Hippocampal formation (tissue), 2 donors: ENCODE measurements at regions not wholly inside any gene's neighbourhood (a gene's known extent, or its start where the extent isn't known, plus 50 kb on each side); places are given as distances from the start of the nearest gene placed in this dataset.

Experiments
- DNase-seq, 2 donors: peaks; one replicate each; lab custom pipeline; 2025; lab: John Stamatoyannopoulos, UW

DNA sequence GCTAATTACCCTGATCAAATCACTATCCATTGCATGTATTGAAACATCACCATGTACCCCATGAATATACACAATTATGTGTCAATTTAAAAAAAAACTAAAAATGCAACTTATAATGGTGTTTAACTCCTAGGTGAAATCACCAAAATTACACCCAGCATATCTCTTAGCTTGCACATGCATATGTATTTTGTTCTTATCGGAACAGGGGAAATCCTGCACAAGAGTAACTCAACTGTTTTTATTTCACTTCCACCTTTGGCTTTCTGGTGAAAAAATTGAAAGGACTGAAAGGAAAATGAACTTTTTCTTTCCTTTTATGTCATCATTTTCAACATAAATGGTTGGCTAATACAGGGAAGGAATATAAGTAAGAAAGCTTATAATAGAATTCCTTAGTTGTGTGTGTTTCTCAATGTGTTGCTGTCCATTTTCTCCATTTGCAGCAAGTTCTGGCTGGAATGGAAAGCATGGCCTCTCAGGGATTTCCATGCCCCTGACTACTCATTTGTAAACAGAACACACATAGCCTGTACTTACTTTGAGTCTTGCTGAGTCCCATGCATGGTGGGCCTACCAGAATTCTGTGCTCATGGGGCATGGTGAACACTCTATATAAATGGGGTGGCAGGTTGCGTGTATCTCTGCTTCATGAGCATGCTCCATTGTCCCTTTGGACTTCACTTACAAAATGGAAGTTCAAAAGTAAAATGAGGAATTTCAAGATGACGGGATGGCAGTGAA is 462.0 kb downstream of the HS3ST3B1 start:
- DNase-seq: no peak

DNA sequence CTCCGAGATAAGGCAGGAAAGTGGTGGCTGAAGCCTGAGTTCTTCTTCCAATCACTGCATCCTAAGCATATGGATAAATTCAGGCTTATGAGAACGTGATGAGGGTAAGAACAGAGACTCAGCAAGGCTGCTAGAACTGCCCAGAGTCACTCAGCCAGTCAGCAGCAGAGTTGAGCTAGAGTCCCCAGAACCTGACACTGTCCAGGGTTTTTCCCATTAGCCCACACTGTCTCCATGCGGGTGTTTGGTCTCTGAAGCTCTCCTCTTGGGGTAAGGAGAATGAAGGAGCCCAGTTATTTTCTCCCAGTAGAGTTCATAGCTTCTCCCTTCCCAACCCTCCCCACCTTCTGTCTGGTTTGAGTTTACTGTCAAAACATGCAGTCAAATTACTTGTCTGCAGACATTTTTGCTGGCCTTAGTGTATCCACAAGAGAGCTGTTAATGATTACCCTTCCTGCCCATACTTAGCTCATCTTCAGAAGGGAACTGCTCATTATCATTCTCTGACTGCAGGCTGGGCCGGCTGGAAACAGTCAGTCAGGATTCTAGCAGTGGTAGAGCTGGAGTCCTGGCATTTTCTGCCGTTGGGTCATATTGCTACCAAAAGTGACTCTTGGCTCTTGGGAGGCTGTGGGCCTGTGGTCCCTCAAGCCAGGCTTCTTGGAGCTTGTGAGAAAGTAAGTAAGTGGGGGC is 460.0 kb downstream of the HS3ST3B1 start:
- DNase-seq: no peak

GRCh38 chr17:14760212-14760611 is 459.3 kb downstream of the HS3ST3B1 start:
- DNase-seq: no peak

- no peak for DNase-seq
Measured at GRCh38 chr17:14759325-14759724, 458.4 kb downstream of the HS3ST3B1 start.

GRCh38 chr17:14756479-14756878 is 455.6 kb downstream of the HS3ST3B1 start:
- no peak for DNase-seq

- DNase-seq: no peak
Measured at GRCh38 chr17:14755002-14755401, 454.1 kb downstream of the HS3ST3B1 start.

GRCh38 chr17:14753383-14753782 is 452.5 kb downstream of the HS3ST3B1 start:
- no peak for DNase-seq

DNA sequence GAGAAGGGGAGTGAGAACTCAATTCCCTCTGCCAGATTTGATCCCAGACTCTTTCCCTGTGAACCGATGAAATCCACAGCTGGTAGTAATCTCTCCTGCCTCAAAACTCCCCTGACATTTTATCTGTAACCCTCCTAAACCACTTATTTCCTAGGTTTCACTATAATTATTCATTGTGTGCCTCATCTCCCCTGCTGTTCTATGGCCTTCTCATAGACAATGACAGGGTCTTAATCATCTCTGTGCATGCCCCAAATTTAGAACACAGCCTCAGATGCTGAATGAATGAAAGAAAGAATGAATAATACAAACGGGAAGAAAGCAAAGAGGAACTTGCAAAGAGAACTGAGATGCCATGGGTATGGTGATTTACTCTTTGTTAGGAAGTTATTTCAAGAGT is 451.1 kb downstream of the HS3ST3B1 start:
- no peak for DNase-seq

DNA sequence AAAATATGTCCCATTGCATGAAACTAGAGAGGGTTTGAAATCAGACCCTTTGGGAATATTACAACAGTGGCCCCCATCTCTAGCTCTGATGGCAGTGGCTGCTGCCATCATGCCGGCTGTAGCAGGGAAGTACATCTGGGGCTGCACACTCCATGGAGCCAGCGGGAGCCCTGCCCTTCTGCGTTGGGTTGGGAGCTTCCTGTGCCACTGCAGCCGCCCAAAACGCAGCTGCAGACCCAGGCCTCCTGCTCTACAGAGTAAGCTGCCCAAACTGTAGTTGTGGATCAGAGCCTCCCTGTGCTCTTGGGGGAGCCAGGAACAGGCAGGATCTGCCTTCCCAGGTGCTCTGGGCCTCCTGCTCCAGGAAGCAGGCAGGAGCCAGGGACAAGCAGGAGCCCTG is 450.0 kb downstream of the HS3ST3B1 start:
- no peak for DNase-seq

DNA sequence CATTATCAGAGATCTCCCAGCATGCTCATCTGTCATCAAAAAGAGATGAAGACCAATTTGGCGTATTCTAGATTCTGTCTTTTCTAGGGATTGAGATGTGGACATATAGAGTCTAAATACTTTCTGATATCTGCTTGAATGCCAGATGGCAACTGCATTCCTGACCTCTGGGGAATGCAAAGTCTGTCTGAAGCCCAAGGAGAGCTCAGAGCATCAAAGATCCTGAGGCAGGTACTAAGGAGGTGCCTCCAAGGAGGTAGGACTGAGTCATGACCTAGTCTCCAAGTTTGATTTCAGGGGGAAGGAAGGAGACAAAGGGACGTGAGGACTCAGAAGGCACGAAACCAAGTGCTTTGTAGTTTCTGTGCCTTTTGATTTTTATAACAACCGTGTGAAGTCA is 448.4 kb downstream of the HS3ST3B1 start:
- DNase-seq: no peak

DNA sequence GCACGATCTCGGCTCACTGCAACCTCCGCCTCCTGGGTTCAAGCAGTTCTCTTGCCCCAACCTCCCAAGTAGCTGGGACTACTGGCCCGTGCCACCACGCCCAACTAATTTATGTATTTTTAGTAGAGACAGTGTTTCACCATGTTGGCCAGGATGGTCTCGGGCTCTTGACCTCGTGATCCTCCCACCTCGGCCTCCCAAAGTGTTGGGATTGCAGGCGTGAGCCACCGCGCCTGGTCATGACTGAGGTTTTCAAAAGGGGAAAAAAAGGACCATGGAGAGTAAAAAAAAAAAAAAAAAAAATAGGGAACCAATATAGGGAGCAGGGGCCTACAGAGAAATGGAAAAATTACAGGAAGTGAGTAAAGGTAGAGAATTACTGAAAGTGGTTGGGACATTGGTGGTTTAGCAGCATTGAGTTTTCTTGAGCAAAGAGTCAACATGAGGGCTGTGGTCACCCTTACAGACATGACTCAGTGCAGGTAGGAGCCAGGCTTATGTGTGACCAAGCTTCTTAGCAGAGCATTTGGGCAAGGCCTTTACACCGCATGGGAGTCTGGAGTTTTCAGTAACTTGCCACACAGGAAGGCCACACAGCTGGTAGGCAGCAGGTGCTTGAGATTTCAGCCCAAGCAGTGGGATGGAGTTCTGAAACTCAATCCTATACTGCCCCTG is 447.3 kb downstream of the HS3ST3B1 start:
- no peak for DNase-seq

- no peak for DNase-seq
Measured at GRCh38 chr17:14747603-14747950, 446.7 kb downstream of the HS3ST3B1 start.

- no peak for DNase-seq
Measured at GRCh38 chr17:14746822-14747602, 446.1 kb downstream of the HS3ST3B1 start.

- no peak for DNase-seq
Measured at GRCh38 chr17:14745541-14745940, 444.7 kb downstream of the HS3ST3B1 start.

DNA sequence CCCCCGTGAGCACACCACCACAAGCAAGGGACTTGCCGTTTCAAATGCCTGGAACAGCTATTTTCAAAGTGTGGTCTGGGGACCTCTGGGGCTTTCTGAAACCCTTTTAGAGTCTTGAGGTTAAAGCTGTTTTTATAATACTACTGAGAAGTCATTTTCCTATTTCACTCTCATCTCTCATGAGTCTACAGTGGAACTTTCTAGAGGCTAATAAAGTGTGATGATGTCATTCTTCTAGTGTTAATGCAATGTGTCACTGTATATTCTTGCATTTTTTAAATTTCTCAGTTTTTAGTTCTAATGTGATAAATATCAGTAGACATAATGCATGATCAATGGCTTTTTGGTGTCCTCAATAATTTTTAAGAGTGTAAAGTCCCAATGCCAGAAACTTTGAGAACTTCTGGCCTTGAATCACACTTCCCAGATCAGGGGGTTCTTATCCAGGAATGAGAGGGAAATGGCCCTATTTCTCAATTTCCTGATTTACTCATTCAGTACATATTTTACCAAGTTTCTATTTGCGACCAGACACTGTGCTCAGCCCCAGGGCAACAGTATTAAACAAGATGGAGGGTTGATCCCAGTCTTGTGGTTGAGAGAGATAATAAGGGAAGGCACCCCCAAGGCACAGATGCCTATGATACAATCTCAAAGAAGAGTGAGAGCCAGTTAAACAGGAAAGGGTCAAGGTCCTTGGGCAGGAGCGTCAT is 444.0 kb downstream of the HS3ST3B1 start:
- no peak for DNase-seq

DNA sequence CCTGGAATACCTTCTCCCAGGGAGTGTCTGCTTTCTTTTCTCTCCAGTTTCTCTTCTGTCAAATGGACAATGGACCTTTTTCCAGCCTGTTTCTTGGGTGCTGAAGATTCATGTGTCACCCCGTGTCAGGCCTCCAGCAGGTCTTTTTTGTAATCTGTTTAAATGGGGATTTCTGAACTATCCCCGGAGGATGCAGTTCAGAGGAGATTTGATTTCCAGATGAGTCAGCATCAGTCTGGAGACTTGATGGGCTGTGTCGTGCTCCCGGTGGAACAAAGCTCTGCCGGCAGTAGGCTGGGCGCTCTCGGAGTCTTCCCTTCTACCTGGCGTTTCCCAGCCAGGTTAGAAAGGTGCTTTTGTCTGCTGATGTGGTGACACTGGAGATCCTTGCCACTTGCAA is 440.6 kb downstream of the HS3ST3B1 start:
- DNase-seq: no peak

- DNase-seq: no peak
Measured at GRCh38 chr17:14739656-14740431, 439.0 kb downstream of the HS3ST3B1 start.

DNA sequence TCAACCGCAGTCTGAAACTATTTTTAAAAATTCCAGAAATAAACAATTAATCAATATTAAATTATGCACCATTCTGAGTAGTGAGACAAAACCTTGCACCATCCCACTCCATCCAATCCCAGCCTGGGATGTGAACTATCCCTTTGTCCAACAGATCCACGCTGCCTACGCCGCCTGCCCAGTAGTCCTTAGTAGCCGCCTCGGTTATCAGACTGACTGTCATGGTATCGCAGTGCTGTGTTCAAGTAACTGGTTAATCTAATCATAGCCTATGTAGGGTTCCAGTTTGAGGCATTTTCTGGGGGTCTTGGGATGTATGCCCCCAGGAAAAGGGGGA is 437.7 kb downstream of the HS3ST3B1 start:
- no peak for DNase-seq

- no peak for DNase-seq
Measured at GRCh38 chr17:14737984-14738651, 437.2 kb downstream of the HS3ST3B1 start.

GRCh38 chr17:14736631-14737030 is 435.8 kb downstream of the HS3ST3B1 start:
- DNase-seq: no peak

DNA sequence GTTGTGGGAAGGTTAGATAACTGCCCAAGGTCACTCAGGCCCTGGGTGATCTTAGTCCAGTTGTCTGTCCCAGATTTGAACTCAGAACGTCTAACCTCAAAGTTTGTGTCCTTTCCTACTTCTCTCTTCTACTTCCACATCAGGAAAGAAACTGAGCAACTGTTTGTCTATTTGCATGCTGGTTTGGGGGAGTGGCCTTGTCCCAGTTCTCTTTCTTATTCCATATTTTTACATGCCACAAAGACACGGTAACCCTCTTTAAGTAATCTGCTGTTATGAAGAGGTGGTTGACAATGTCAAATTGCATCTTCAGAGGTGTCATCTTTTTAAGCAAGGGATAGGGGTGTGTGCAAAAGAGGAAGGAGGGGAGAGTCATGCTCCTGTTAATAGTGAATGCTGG is 432.5 kb downstream of the HS3ST3B1 start:
- DNase-seq: no peak
